HEK293 (cell line): ENCODE measurements at regions not wholly inside any gene's neighbourhood (a gene's known extent, or its start where the extent isn't known, plus 50 kb on each side); places are given as distances from the start of the nearest gene placed in this dataset.

Source experiments
- CTCF ChIP-seq: fragments of 450-650 bp; formaldehyde crosslinking; IDR thresholded peaks from 2 replicates; pipeline ENCODE4 v1.5.1; 2016; ENCODE audit warnings: missing biosample characterization, missing genetic modification characterization
- KLF9 ChIP-seq: fragments of 450-650 bp; formaldehyde crosslinking; IDR thresholded peaks from 2 replicates; pipeline ENCODE4 v1.5.1; 2016; ENCODE audit warnings: missing biosample characterization, missing genetic modification characterization, low read depth
- YY1 ChIP-seq: fragments of 450-650 bp; formaldehyde crosslinking; IDR thresholded peaks from 2 replicates; pipeline ENCODE4 v1.5.1; 2018; ENCODE audit warnings: missing biosample characterization, missing genetic modification characterization
- ZBTB26 ChIP-seq: fragments of 450-650 bp; formaldehyde crosslinking; optimal IDR thresholded peaks from 2 replicates; pipeline ENCODE3; 2016; ENCODE audit warnings: missing biosample characterization, mild to moderate bottlenecking, missing genetic modification characterization
- ZNF274 ChIP-seq, 2 experiments: fragments of 200-500 bp in 1 of 2; fragments of 450-650 bp in 1 of 2; sonication (Bioruptor generic) in 1 of 2; formaldehyde crosslinking in 1 of 2; IDR thresholded peaks; 2 replicates each; pipeline versions ENCODE4 v1.5.1 to v1.6.1; 2014 to 2016; ENCODE audit warnings: borderline replicate concordance in 1 of 2, inconsistent platforms in 1 of 2, low read length in 1 of 2, missing biosample characterization in 1 of 2, missing genetic modification characterization in 1 of 2
- ZNF521 ChIP-seq: fragments of 450-650 bp; formaldehyde crosslinking; IDR thresholded peaks from 2 replicates; pipeline ENCODE4 v1.5.1; 2017; ENCODE audit warnings: missing biosample characterization, mild to moderate bottlenecking, missing genetic modification characterization
- ZNF747 ChIP-seq: fragments of 450-650 bp; formaldehyde crosslinking; IDR thresholded peaks from 2 replicates; pipeline ENCODE4 v1.5.1; 2016; ENCODE audit warnings: missing biosample characterization, missing genetic modification characterization
- TF ChIP-seq, protein P1 (sequence below): fragments of 450-650 bp; formaldehyde crosslinking; IDR thresholded peaks from 2 replicates; pipeline ENCODE4 v1.5.1; 2016; ENCODE audit warnings: missing biosample characterization, missing genetic modification characterization

DNA sequence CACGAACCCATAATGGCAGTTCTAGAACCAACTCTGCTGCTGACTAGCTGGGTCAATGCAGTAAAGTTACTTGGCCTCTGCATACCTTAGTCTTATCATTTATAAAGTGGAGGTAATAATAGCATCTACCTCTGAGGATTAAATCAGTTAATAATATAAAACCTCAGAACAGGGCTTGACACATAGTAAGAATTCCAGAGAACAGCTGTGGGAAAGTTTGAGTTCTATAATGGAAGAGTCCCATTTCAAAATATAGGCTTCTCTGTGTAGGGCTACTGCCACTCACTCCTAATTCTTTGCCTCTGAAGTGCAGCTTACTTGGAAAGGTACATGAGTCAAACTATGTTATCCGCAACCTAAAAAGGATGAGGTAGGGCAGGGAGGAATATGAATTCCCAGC lies 269.2 kb upstream of the PRKD1 start:
- TF ChIP-seq CTCF (tag by site-specific recombination) (no peak), ZBTB26 (tag by site-specific recombination) (no peak), ZNF274 (IDR thresholded peaks at IDR 0.05; ENCODE audit: low read length) (no peak), ZNF274 (tag by site-specific recombination; IDR thresholded peaks at IDR 0.05; ENCODE audit: borderline replicate concordance) (no peak), KLF9 (tag by site-specific recombination) (no peak), ZNF521 (no peak), YY1 (tag by site-specific recombination) (no peak), ZNF747 (tag by site-specific recombination) (no peak)
- TF ChIP-seq, protein P1, sequence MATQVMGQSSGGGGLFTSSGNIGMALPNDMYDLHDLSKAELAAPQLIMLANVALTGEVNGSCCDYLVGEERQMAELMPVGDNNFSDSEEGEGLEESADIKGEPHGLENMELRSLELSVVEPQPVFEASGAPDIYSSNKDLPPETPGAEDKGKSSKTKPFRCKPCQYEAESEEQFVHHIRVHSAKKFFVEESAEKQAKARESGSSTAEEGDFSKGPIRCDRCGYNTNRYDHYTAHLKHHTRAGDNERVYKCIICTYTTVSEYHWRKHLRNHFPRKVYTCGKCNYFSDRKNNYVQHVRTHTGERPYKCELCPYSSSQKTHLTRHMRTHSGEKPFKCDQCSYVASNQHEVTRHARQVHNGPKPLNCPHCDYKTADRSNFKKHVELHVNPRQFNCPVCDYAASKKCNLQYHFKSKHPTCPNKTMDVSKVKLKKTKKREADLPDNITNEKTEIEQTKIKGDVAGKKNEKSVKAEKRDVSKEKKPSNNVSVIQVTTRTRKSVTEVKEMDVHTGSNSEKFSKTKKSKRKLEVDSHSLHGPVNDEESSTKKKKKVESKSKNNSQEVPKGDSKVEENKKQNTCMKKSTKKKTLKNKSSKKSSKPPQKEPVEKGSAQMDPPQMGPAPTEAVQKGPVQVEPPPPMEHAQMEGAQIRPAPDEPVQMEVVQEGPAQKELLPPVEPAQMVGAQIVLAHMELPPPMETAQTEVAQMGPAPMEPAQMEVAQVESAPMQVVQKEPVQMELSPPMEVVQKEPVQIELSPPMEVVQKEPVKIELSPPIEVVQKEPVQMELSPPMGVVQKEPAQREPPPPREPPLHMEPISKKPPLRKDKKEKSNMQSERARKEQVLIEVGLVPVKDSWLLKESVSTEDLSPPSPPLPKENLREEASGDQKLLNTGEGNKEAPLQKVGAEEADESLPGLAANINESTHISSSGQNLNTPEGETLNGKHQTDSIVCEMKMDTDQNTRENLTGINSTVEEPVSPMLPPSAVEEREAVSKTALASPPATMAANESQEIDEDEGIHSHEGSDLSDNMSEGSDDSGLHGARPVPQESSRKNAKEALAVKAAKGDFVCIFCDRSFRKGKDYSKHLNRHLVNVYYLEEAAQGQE (tag by site-specific recombination), result no peak
